ENCODE measurements at regions not wholly inside any gene's neighbourhood (a gene's known extent, or its start where the extent isn't known, plus 50 kb on each side); places are given as distances from the start of the nearest gene placed in this dataset.

GRCh38 chr10:84075226-84076046 is 63.9 kb upstream of the GHITM start:
- DNase-seq = no peak

- no peak for DNase-seq
Observed at GRCh38 chr10:84076047-84076388, 63.3 kb upstream of the GHITM start.

- DNase-seq = no peak
Observed at GRCh38 chr10:84076540-84077195, 62.6 kb upstream of the GHITM start.

- no peak for DNase-seq
Observed at GRCh38 chr10:84077768-84078167, 61.5 kb upstream of the GHITM start.

- DNase-seq = no peak
Observed at GRCh38 chr10:84078771-84079170, 60.5 kb upstream of the GHITM start.

- DNase-seq = no peak
Observed at GRCh38 chr10:84084342-84084741, 55.0 kb upstream of the GHITM start.

GRCh38 chr10:84087202-84087601 is 52.1 kb upstream of the GHITM start:
- DNase-seq = no peak

GRCh38 chr10:84088626-84089025 is 50.7 kb upstream of the GHITM start:
- no peak for DNase-seq

GRCh38 chr10:84089162-84089561 is 50.1 kb upstream of the GHITM start:
- DNase-seq = no peak
